WI38 (cell line): ENCODE measurements at regions not wholly inside any gene's neighbourhood (a gene's known extent, or its start where the extent isn't known, plus 50 kb on each side); places are given as distances from the start of the nearest gene placed in this dataset.
"Not testable (repeated sequence)": the region's sequence is repeated elsewhere in the genome, so short reads cannot be mapped to it uniquely, and the experiment has no call there.

ENCODE experiments used
- H3K4me3 ChIP-seq: 2 replicates; pipeline ENCODE4 v1.5.1; 2011; ENCODE audit warnings: low read depth, mild to moderate bottlenecking, control low read depth, low read length
- TF ChIP-seq, protein P1 (sequence below): IDR thresholded peaks from 2 replicates; pipeline ENCODE4 v1.5.1; 2012; ENCODE audit warnings: low read depth, mild to moderate bottlenecking, control low read depth, low read length

- TF ChIP-seq, protein P1, sequence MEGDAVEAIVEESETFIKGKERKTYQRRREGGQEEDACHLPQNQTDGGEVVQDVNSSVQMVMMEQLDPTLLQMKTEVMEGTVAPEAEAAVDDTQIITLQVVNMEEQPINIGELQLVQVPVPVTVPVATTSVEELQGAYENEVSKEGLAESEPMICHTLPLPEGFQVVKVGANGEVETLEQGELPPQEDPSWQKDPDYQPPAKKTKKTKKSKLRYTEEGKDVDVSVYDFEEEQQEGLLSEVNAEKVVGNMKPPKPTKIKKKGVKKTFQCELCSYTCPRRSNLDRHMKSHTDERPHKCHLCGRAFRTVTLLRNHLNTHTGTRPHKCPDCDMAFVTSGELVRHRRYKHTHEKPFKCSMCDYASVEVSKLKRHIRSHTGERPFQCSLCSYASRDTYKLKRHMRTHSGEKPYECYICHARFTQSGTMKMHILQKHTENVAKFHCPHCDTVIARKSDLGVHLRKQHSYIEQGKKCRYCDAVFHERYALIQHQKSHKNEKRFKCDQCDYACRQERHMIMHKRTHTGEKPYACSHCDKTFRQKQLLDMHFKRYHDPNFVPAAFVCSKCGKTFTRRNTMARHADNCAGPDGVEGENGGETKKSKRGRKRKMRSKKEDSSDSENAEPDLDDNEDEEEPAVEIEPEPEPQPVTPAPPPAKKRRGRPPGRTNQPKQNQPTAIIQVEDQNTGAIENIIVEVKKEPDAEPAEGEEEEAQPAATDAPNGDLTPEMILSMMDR, result no peak
- no peak overlapping the region for H3K4me3 ChIP-seq
Measured at GRCh38 chr12:59111851-59112250, 191.5 kb upstream of the LRIG3 start.

DNA sequence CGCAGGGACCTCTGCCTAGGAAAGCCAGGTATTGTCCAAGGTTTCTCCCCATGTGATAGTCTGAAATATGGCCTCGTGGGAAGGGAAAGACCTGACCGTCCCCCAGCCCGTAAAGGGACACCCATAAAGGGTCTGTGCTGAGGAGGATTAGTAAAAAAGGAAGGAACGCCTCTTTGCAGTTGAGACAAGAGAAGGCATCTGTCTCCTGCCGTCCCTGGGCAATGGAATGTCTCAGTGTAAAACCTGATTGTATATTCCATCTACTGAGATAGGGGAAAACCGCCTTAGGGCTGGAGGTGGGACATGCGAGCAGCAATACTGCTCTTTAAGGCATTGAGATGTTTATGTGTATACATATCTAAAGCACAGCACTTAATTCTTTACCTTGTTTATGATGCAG, 188.2 kb upstream of the LRIG3 start:
- H3K4me3 ChIP-seq, result not testable (repeated sequence)

DNA sequence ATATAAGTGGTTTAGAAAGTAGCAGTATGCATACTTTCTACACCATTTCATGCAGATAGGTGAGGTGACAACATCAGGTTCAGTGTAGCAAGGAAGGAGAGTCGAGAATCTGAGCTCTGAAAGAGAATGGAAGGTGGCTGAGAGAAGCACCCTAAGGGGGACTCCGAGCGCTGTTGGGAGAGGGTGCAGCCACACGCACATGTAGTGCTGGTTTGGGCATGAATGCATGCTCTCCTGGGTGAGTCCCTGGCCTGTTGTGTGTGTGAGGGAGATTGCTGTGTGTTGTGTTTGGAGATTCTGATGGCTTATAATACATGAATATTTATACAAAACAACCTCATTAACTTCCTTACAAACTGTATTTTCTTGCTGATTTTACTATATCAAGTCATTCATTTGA, 180.3 kb upstream of the LRIG3 start:
- TF ChIP-seq, protein P1, result no peak
- no peak overlapping the region for H3K4me3 ChIP-seq

DNA sequence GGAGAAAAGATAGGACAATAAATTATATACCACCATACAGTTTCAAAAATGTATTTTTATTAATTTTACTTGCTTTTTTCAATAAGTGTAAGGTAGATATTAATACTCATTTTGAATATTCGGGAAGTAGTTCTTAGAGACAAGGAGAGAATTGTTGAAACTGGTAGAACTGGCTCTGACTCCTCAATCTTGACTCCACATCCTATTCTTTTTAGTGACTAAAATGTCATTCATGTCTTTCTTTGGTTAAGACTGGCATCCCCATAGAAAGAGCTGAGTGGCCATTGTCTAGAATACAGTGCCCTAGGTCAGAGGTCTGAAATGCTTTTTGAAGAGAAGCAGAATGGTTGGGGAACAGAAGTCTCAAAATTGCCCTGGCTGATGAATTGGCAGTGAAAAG, 177.6 kb upstream of the LRIG3 start:
- TF ChIP-seq, protein P1, result no peak
- no peak overlapping the region for H3K4me3 ChIP-seq

DNA sequence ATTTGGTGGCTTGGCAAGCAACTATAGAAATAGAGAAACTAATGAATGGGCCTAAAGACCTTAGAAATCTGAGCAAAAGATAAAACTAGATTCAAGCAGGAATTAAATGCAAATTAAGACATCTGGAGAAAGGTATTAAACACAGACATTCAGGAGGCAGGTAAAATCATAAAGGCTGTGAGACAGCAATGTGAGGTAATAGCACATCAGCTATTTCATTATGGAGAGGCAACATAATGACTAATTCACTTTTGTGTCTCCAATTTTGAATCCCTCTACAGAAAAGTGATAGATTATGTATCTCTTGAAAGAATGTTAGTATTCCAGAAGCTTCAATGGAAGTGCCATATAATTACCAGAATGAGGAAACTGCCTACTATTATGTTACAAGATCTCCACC, 175.9 kb upstream of the LRIG3 start:
- TF ChIP-seq, protein P1, result no peak
- H3K4me3 ChIP-seq, result no peak overlapping the region

GRCh38 chr12:59093073-59093772, 172.9 kb upstream of the LRIG3 start:
- no peak overlapping the region for H3K4me3 ChIP-seq
- TF ChIP-seq, protein P1, result no peak

DNA sequence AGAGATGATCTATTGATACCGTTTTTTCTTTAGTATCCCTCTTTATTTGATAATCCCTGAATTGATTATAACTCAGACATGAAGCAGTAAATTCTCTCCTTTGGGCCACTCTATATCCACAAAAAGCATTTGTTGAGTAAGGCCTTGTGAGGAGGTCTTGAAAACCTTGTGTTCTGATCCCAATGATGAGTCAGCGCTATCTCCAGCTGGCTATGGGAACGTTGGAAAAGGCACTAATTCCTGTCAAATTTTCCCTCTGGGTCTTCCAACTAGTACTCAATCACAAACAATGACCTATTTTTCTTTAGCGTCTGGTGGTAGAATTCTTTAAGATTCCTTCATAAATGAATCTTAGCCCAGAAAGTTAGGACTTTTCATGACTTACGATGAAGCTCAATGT, 168.4 kb upstream of the LRIG3 start:
- H3K4me3 ChIP-seq, result no peak overlapping the region
- TF ChIP-seq, protein P1, result no peak

DNA sequence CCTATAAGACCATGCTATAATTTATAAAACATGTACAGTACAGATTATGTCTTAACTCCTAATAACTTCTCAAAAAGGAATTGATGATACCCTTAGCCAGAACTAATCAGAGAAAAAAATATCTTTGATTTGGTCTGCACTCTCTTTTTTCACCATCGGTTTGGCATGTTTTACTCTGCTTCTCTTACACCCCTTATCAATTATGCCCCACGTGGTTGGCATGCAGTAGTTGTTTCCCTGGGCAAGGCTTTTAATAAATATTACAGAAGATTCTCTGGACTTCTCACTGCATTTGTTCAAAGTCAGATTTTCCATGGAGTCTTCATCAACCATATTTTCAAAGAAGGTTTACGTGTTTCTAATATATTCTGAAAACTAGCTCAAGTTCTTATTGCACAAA, 167.4 kb upstream of the LRIG3 start:
- TF ChIP-seq, protein P1, result no peak
- no peak overlapping the region for H3K4me3 ChIP-seq
